ENCODE measurements at regions not wholly inside any gene's neighbourhood (a gene's known extent, or its start where the extent isn't known, plus 50 kb on each side); places are given as distances from the start of the nearest gene placed in this dataset.

GRCh38 chr9:28821240-28821639, 1248.0 kb upstream of the C9orf72 start:
- no peak overlapping the region for H3K9ac ChIP-seq (replicated peaks; ENCODE audit: extremely low read depth, insufficient read depth, low read length)
- no peak overlapping the region for H3K4me3 ChIP-seq (replicated peaks in 1 of 3; ENCODE audit: insufficient read depth in 1 of 3, low read depth in 1 of 3, low read length in 3 of 3)
- H4K20me1 ChIP-seq (replicated peaks; ENCODE audit: control insufficient read depth, extremely low read depth, insufficient read depth, low read length): no peaks in the 10 kb centered on the region
- no peak for FAIRE-seq
- no peaks in the 10 kb centered on the region for H3K9me1 ChIP-seq (replicated peaks; ENCODE audit: control insufficient read depth, extremely low read depth, insufficient read depth, low read length)
- H3K27me3 ChIP-seq (ENCODE audit: control insufficient read depth in 2 of 2, insufficient read depth in 2 of 2, low read length in 2 of 2): no peaks in the 10 kb centered on the region
- no peaks in the 10 kb centered on the region for H3K9me3 ChIP-seq (replicated peaks; ENCODE audit: control insufficient read depth, insufficient read depth, low read length)
- DNase-seq (ENCODE audit: low read depth, low spot score): no peak
- dilution Hi-C loops (cut with MboI; ENCODE audit: extremely low pct_ligation_motif_present, low sequenced_read_pairs): no loop called here
- H2AFZ ChIP-seq (ENCODE audit: low read depth, low read length): no peak overlapping the region
- no peaks in the 10 kb centered on the region for H3K4me1 ChIP-seq (ENCODE audit: control insufficient read depth, extremely low read depth, insufficient read depth, low read length)
- no peaks in the 10 kb centered on the region for H3K79me2 ChIP-seq (ENCODE audit: control insufficient read depth, insufficient read depth, low read length)
- no peaks in the 10 kb centered on the region for H3K36me3 ChIP-seq (ENCODE audit: control insufficient read depth in 2 of 2, extremely low read depth in 1 of 2, insufficient read depth in 2 of 2, low read length in 2 of 2)
- ChIA-PET CTCF (no interaction called here), POLR2A (no interaction called here)
- TF ChIP-seq POLR2AphosphoS5 (IDR thresholded peaks at IDR 0.05; ENCODE audit: insufficient read depth, low read depth, low read length): no peak
- no peak for TF ChIP-seq MYC (IDR thresholded peaks at IDR 0.05; ENCODE audit: low read depth, low read length)
- TF ChIP-seq, protein P1, sequence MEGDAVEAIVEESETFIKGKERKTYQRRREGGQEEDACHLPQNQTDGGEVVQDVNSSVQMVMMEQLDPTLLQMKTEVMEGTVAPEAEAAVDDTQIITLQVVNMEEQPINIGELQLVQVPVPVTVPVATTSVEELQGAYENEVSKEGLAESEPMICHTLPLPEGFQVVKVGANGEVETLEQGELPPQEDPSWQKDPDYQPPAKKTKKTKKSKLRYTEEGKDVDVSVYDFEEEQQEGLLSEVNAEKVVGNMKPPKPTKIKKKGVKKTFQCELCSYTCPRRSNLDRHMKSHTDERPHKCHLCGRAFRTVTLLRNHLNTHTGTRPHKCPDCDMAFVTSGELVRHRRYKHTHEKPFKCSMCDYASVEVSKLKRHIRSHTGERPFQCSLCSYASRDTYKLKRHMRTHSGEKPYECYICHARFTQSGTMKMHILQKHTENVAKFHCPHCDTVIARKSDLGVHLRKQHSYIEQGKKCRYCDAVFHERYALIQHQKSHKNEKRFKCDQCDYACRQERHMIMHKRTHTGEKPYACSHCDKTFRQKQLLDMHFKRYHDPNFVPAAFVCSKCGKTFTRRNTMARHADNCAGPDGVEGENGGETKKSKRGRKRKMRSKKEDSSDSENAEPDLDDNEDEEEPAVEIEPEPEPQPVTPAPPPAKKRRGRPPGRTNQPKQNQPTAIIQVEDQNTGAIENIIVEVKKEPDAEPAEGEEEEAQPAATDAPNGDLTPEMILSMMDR (IDR thresholded peaks at IDR 0.05; ENCODE audit: extremely low read depth in 1 of 2, insufficient read depth in 1 of 2, low read depth in 1 of 2, low read length in 2 of 2): no peak
- TF ChIP-seq FOS (IDR thresholded peaks at IDR 0.05; ENCODE audit: borderline replicate concordance, insufficient read depth, low read length): no peak
- TF ChIP-seq, protein P2, sequence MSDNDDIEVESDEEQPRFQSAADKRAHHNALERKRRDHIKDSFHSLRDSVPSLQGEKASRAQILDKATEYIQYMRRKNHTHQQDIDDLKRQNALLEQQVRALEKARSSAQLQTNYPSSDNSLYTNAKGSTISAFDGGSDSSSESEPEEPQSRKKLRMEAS (IDR thresholded peaks at IDR 0.05; ENCODE audit: insufficient read depth, insufficient read length): no peak
- TF ChIP-seq EZH2 (IDR thresholded peaks at IDR 0.05; ENCODE audit: borderline replicate concordance, low read depth, low read length, severe bottlenecking): no peak
- TF ChIP-seq POLR2A (IDR thresholded peaks at IDR 0.05; ENCODE audit: low read depth, low read length): no peak
- TF ChIP-seq JUN (IDR thresholded peaks at IDR 0.05; ENCODE audit: borderline replicate concordance, insufficient read depth, insufficient read length, low read depth): no peak
- no peak for TF ChIP-seq GATA2 (IDR thresholded peaks at IDR 0.05; ENCODE audit: insufficient read depth, insufficient read length, low read depth, low read length)
- intact Hi-C loops (cut with micrococcal nuclease): no loop called here
- H3K27ac ChIP-seq (ENCODE audit: insufficient read depth, low read depth, low read length): no peak overlapping the region
- no peak overlapping the region for H3K4me2 ChIP-seq (ENCODE audit: insufficient read depth, low read length)
- BruUV-seq (replicated peaks): no TSS peak
